Neural cell (in vitro differentiated cells): ENCODE measurements at regions not wholly inside any gene's neighbourhood (a gene's known extent, or its start where the extent isn't known, plus 50 kb on each side); places are given as distances from the start of the nearest gene placed in this dataset.

Experiments used
- EP300 ChIP-seq: fragments of 450-650 bp; conservative IDR thresholded peaks from 2 replicates; pipeline ENCODE4 v1.6.1; 2014; ENCODE audit warnings: antibody characterized with exemption, mild to moderate bottlenecking, moderate library complexity; ENCODE audit not compliant: poor library complexity, severe bottlenecking
- EZH2 ChIP-seq: fragments of 200-600, 300-800 bp; shearing (Covaris generic), sonication (generic); IDR thresholded peaks from 2 replicates; pipeline ENCODE4 v1.6.1; 2014; ENCODE audit warnings: antibody characterized with exemption, low read length, borderline replicate concordance, mild to moderate bottlenecking; ENCODE audit not compliant: insufficient read depth, poor library complexity, severe bottlenecking
- MXI1 ChIP-seq: fragments of 450-650 bp; conservative IDR thresholded peaks from 2 replicates; pipeline ENCODE4 v1.6.1; 2014; ENCODE audit warnings: antibody characterized with exemption, mild to moderate bottlenecking; ENCODE audit not compliant: poor library complexity, severe bottlenecking
- POLR2AphosphoS5 ChIP-seq: IDR thresholded peaks from 2 replicates; pipeline ENCODE4 v1.6.1; 2012
- RAD21 ChIP-seq: fragments of 450-650 bp; conservative IDR thresholded peaks from 2 replicates; pipeline ENCODE4 v1.6.1; 2014; ENCODE audit warnings: antibody characterized with exemption, mild to moderate bottlenecking, moderate library complexity
- TF ChIP-seq, protein P1 (sequence below): IDR thresholded peaks from 2 replicates; pipeline ENCODE4 v1.6.1; 2012; ENCODE audit warnings: borderline replicate concordance
- TF ChIP-seq, protein P2 (sequence below): fragments of 450-650 bp; IDR thresholded peaks from 2 replicates; pipeline ENCODE4 v1.5.1; 2014; ENCODE audit warnings: antibody characterized with exemption, mild to moderate bottlenecking, moderate library complexity; ENCODE audit not compliant: poor library complexity, severe bottlenecking

DNA sequence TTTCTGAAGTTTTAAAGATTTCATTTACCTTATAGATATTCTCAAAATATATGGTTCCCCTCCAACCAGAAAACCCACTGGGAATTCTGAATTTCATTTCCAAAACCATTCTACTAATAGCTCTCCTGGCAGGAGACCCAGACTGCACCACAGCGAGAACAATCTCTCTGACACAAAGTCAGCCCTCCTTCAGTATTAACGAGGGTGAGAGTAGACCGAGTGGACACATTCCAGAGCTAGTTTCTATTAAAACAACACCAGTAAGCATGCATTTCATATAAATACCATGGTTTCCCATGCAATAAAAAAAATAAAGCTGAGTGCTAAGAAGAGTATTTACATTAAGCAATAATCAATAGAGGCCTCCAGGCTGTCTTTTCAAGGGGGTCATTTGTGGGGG lies 899.6 kb upstream of the SLC35B3 start:
- TF ChIP-seq, protein P1, sequence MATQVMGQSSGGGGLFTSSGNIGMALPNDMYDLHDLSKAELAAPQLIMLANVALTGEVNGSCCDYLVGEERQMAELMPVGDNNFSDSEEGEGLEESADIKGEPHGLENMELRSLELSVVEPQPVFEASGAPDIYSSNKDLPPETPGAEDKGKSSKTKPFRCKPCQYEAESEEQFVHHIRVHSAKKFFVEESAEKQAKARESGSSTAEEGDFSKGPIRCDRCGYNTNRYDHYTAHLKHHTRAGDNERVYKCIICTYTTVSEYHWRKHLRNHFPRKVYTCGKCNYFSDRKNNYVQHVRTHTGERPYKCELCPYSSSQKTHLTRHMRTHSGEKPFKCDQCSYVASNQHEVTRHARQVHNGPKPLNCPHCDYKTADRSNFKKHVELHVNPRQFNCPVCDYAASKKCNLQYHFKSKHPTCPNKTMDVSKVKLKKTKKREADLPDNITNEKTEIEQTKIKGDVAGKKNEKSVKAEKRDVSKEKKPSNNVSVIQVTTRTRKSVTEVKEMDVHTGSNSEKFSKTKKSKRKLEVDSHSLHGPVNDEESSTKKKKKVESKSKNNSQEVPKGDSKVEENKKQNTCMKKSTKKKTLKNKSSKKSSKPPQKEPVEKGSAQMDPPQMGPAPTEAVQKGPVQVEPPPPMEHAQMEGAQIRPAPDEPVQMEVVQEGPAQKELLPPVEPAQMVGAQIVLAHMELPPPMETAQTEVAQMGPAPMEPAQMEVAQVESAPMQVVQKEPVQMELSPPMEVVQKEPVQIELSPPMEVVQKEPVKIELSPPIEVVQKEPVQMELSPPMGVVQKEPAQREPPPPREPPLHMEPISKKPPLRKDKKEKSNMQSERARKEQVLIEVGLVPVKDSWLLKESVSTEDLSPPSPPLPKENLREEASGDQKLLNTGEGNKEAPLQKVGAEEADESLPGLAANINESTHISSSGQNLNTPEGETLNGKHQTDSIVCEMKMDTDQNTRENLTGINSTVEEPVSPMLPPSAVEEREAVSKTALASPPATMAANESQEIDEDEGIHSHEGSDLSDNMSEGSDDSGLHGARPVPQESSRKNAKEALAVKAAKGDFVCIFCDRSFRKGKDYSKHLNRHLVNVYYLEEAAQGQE, result no peak
- TF ChIP-seq MXI1 (no peak), EZH2 (no peak), EP300 (no peak), POLR2AphosphoS5 (no peak), RAD21 (no peak)
- TF ChIP-seq, protein P2, sequence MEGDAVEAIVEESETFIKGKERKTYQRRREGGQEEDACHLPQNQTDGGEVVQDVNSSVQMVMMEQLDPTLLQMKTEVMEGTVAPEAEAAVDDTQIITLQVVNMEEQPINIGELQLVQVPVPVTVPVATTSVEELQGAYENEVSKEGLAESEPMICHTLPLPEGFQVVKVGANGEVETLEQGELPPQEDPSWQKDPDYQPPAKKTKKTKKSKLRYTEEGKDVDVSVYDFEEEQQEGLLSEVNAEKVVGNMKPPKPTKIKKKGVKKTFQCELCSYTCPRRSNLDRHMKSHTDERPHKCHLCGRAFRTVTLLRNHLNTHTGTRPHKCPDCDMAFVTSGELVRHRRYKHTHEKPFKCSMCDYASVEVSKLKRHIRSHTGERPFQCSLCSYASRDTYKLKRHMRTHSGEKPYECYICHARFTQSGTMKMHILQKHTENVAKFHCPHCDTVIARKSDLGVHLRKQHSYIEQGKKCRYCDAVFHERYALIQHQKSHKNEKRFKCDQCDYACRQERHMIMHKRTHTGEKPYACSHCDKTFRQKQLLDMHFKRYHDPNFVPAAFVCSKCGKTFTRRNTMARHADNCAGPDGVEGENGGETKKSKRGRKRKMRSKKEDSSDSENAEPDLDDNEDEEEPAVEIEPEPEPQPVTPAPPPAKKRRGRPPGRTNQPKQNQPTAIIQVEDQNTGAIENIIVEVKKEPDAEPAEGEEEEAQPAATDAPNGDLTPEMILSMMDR, result no peak
